Epithelial cell of esophagus (primary cell): ENCODE measurements at regions not wholly inside any gene's neighbourhood (a gene's known extent, or its start where the extent isn't known, plus 50 kb on each side); places are given as distances from the start of the nearest gene placed in this dataset.
A peak's percentile ranks its signal among the peaks of the same experiment; 100 is the strongest.

Experiments
- DNase-seq: peaks from one replicate; pipeline ENCODE4 v3.0.0; 2010; ENCODE audit warnings: low read depth
- H3K4me3 ChIP-seq: 2 replicates; pipeline ENCODE4 v1.5.1; 2011; ENCODE audit warnings: mild to moderate bottlenecking, low read length, control low read depth
- CTCF ChIP-seq: IDR thresholded peaks from 2 replicates; pipeline ENCODE4 v1.5.1; 2011; ENCODE audit warnings: low read depth, mild to moderate bottlenecking, low read length, control low read depth, inconsistent platforms; ENCODE audit not compliant: insufficient read depth; ENCODE audit errors: missing control alignments

GRCh38 chr7:139159900-139160675 lies 50.6 kb upstream of the ZC3HAV1 start:
- H3K4me3 ChIP-seq, result no peak overlapping the region
- no peak for DNase-seq
- TF ChIP-seq CTCF, result no peak

- H3K4me3 ChIP-seq, result no peak overlapping the region
- TF ChIP-seq CTCF, result no peak
- DNase-seq, result no peak
Observed at GRCh38 chr7:139168479-139168878, 59.0 kb upstream of the ZC3HAV1 start.

- H3K4me3 ChIP-seq, result no peak overlapping the region
- TF ChIP-seq CTCF, result no peak
- no peak for DNase-seq
Observed at GRCh38 chr7:139169816-139170215, 60.3 kb upstream of the ZC3HAV1 start.

- TF ChIP-seq CTCF, result no peak
- no peak overlapping the region for H3K4me3 ChIP-seq
- no peak for DNase-seq
Observed at GRCh38 chr7:139172775-139173174, 58.3 kb upstream of the UBN2 start.

GRCh38 chr7:139177696-139178095 lies 53.3 kb upstream of the UBN2 start:
- DNase-seq, result no peak
- H3K4me3 ChIP-seq, result no peak overlapping the region
- no peak for TF ChIP-seq CTCF

- no peak overlapping the region for H3K4me3 ChIP-seq
- no peak for TF ChIP-seq CTCF
- DNase-seq, result peak; percentile 50
Observed at GRCh38 chr7:139180700-139181311, 50.2 kb upstream of the UBN2 start.
